OCI-LY3 (cell line): ENCODE measurements at regions not wholly inside any gene's neighbourhood (a gene's known extent, or its start where the extent isn't known, plus 50 kb on each side); places are given as distances from the start of the nearest gene placed in this dataset.
"Not testable (repeated sequence)": the region's sequence is repeated elsewhere in the genome, so short reads cannot be mapped to it uniquely, and the experiment has no call there.

ENCODE experiments used
- H2AFZ ChIP-seq: fragments of 200-600, 300-600 bp; shearing (Covaris generic); 2 replicates; pipeline ENCODE4 v1.6.0; 2014; ENCODE audit warnings: antibody characterized with exemption, low read depth, low read length
- H3K27ac ChIP-seq: fragments of 200-600, 300-600 bp; sonication (generic); 2 replicates; pipeline ENCODE4 v1.5.1; 2014; ENCODE audit warnings: mild to moderate bottlenecking, low read length, moderate library complexity, mixed read lengths
- H3K27me3 ChIP-seq: fragments of 200-600, 300-600 bp; sonication (generic); 2 replicates; pipeline ENCODE4 v1.6.1; 2014; ENCODE audit warnings: low read depth, low read length, mixed read lengths
- H3K36me3 ChIP-seq: fragments of 200-600, 300-600 bp; sonication (generic); replicated peaks from 2 replicates; pipeline ENCODE3; 2014; ENCODE audit warnings: low read depth, low read length, mixed read lengths
- H3K4me1 ChIP-seq: fragments of 300-600, 200-600 bp; sonication (generic); 2 replicates; pipeline ENCODE4 v1.6.1; 2014; ENCODE audit warnings: low read length, mixed read lengths
- H3K4me2 ChIP-seq: fragments of 200-600, 300-600 bp; sonication (generic); 2 replicates; pipeline ENCODE4 v1.6.1; 2014; ENCODE audit warnings: low read length, mixed read lengths
- H3K4me3 ChIP-seq: fragments of 300-600, 200-600 bp; sonication (generic); 2 replicates; pipeline ENCODE4 v1.5.1; 2014; ENCODE audit warnings: antibody characterized with exemption, mild to moderate bottlenecking, low read length, moderate library complexity
- H3K79me2 ChIP-seq: fragments of 300-600, 200-600 bp; shearing (Covaris generic); 2 replicates; pipeline ENCODE4 v1.6.1; 2014; ENCODE audit warnings: mild to moderate bottlenecking, low read length, mixed read lengths
- H3K9ac ChIP-seq: fragments of 300-600, 200-600 bp; shearing (Covaris generic); 2 replicates; pipeline ENCODE4 v1.6.0; 2014; ENCODE audit warnings: mild to moderate bottlenecking, low read length, moderate library complexity
- H3K9me3 ChIP-seq: fragments of 200-600, 300-600 bp; shearing (Covaris generic); 2 replicates; pipeline ENCODE4 v1.6.1; 2014; ENCODE audit warnings: low read length, mixed read lengths; ENCODE audit not compliant: insufficient read depth
- H4K20me1 ChIP-seq: fragments of 200-600, 300-600 bp; sonication (generic); 2 replicates; pipeline ENCODE4 v1.6.1; 2016; ENCODE audit warnings: low read length, mixed read lengths; ENCODE audit not compliant: insufficient read depth
- CTCF ChIP-seq: fragments of 200-600, 300-600 bp; sonication (generic); IDR thresholded peaks from 2 replicates; pipeline ENCODE4 v1.5.1; 2014; ENCODE audit warnings: antibody characterized with exemption, low read length, low read depth
- EZH2phosphoT487 ChIP-seq: fragments of 200-600 bp; shearing (Covaris generic); IDR thresholded peaks from 2 replicates; pipeline ENCODE4 v1.6.1; 2018; ENCODE audit warnings: antibody characterized with exemption, mixed run types, low read depth

GRCh38 chr14:106626942-106627588 lies 1100.7 kb downstream of the TMEM121 start:
- TF ChIP-seq CTCF = peak; percentile 46
- Histone ChIP-seq H3K4me2 (peak overlapping the region; percentile 49), H3K27me3 (peaks cover 67% of the 10 kb centered on the region), H3K4me1 (peaks cover 10% of the 10 kb centered on the region)
- not testable (repeated sequence) for H2AFZ ChIP-seq, H3K9me3 ChIP-seq, H3K36me3 ChIP-seq, H3K9ac ChIP-seq, H3K79me2 ChIP-seq, H3K4me3 ChIP-seq, H4K20me1 ChIP-seq, H3K27ac ChIP-seq

- no peaks in the 10 kb centered on the region for H4K20me1 ChIP-seq
- no peak overlapping the region for H3K9ac ChIP-seq
- H3K27me3 ChIP-seq = peaks cover 40% of the 10 kb centered on the region
- no peak overlapping the region for H3K4me3 ChIP-seq
- H3K4me1 ChIP-seq = no peaks in the 10 kb centered on the region; the same call in 1 of the 2 replicates
- no peak for TF ChIP-seq EZH2phosphoT487
- TF ChIP-seq CTCF = no peak
- no peak overlapping the region for H3K4me2 ChIP-seq
- H3K79me2 ChIP-seq = no peaks in the 10 kb centered on the region
- no peak overlapping the region for H3K27ac ChIP-seq
- H3K9me3 ChIP-seq = no peaks in the 10 kb centered on the region
- no peaks in the 10 kb centered on the region for H3K36me3 ChIP-seq
- H2AFZ ChIP-seq = no peak overlapping the region
These were observed 1105.5 kb downstream of the TMEM121 start for GRCh38 chr14:106631879-106632278.

- Histone ChIP-seq H3K27ac (no peak overlapping the region), H3K9ac (no peak overlapping the region), H2AFZ (no peak overlapping the region), H3K4me1 (peaks cover 4% of the 10 kb centered on the region; the same call in 1 of the 2 replicates), H3K4me3 (no peak overlapping the region), H3K27me3 (peaks cover 38% of the 10 kb centered on the region), H3K79me2 (no peaks in the 10 kb centered on the region), H4K20me1 (no peaks in the 10 kb centered on the region), H3K9me3 (no peaks in the 10 kb centered on the region), H3K4me2 (no peak overlapping the region), H3K36me3 (no peaks in the 10 kb centered on the region)
- TF ChIP-seq EZH2phosphoT487 = no peak
- no peak for TF ChIP-seq CTCF
These were observed 1107.3 kb downstream of the TMEM121 start for GRCh38 chr14:106633721-106634120.

GRCh38 chr14:106635569-106635968 lies 1109.2 kb downstream of the TMEM121 start:
- Histone ChIP-seq H3K27me3 (peaks cover 28% of the 10 kb centered on the region), H3K4me1 (peaks cover 4% of the 10 kb centered on the region; the same call in 1 of the 2 replicates), H3K4me2 (no peak overlapping the region), H3K36me3 (no peaks in the 10 kb centered on the region), H3K9ac (no peak overlapping the region), H4K20me1 (no peaks in the 10 kb centered on the region), H3K27ac (no peak overlapping the region), H3K9me3 (no peaks in the 10 kb centered on the region), H3K4me3 (no peak overlapping the region), H2AFZ (no peak overlapping the region), H3K79me2 (no peaks in the 10 kb centered on the region)
- no peak for TF ChIP-seq CTCF
- TF ChIP-seq EZH2phosphoT487 = no peak
